Type B pancreatic cell (in vitro differentiated cells): ENCODE measurements at regions not wholly inside any gene's neighbourhood (a gene's known extent, or its start where the extent isn't known, plus 50 kb on each side); places are given as distances from the start of the nearest gene placed in this dataset.

Experiments
- DNase-seq: peaks from one replicate; pipeline ENCODE4 v3.0.0; 2021; ENCODE audit warnings: mixed read lengths; ENCODE audit not compliant: unreplicated experiment; ENCODE audit errors: extremely low spot score
- H3K27ac Mint-ChIP-seq: 2 replicates; pipeline ENCODE4 v1.8.0; 2021; ENCODE audit warnings: mild to moderate bottlenecking, mixed read lengths
- H3K27me3 Mint-ChIP-seq: 2 replicates; pipeline ENCODE4 v1.8.0; 2021; ENCODE audit warnings: mixed read lengths
- H3K36me3 Mint-ChIP-seq: 2 replicates; pipeline ENCODE4 v1.8.0; 2021; ENCODE audit warnings: mixed read lengths
- H3K4me1 Mint-ChIP-seq: one replicate; pipeline ENCODE4 v1.8.0; 2021; ENCODE audit warnings: mixed read lengths; ENCODE audit not compliant: unreplicated experiment
- H3K4me3 Mint-ChIP-seq: 2 replicates; pipeline ENCODE4 v1.8.0; 2021; ENCODE audit warnings: mild to moderate bottlenecking, mixed read lengths
- H3K9me3 Mint-ChIP-seq: 2 replicates; pipeline ENCODE4 v1.8.0; 2021; ENCODE audit warnings: mixed read lengths
- CTCF ChIP-seq: fragments of 200-600 bp; sonication (generic); conservative IDR thresholded peaks from 2 replicates; pipeline ENCODE4 v1.5.0; 2021; ENCODE audit warnings: antibody characterized with exemption, mild to moderate bottlenecking

- Mint-ChIP-seq H3K9me3 (peaks cover 6% of the 10 kb centered on the region), H3K27me3 (peaks cover 10% of the 10 kb centered on the region), H3K27ac (no peak overlapping the region), H3K36me3 (no peaks in the 10 kb centered on the region), H3K4me3 (no peak overlapping the region), H3K4me1 (no peaks in the 10 kb centered on the region)
- DNase-seq = no peak
- no peak for TF ChIP-seq CTCF
Observed at GRCh38 chr10:130400890-130401289, 264.7 kb downstream of the GLRX3 start.

DNA sequence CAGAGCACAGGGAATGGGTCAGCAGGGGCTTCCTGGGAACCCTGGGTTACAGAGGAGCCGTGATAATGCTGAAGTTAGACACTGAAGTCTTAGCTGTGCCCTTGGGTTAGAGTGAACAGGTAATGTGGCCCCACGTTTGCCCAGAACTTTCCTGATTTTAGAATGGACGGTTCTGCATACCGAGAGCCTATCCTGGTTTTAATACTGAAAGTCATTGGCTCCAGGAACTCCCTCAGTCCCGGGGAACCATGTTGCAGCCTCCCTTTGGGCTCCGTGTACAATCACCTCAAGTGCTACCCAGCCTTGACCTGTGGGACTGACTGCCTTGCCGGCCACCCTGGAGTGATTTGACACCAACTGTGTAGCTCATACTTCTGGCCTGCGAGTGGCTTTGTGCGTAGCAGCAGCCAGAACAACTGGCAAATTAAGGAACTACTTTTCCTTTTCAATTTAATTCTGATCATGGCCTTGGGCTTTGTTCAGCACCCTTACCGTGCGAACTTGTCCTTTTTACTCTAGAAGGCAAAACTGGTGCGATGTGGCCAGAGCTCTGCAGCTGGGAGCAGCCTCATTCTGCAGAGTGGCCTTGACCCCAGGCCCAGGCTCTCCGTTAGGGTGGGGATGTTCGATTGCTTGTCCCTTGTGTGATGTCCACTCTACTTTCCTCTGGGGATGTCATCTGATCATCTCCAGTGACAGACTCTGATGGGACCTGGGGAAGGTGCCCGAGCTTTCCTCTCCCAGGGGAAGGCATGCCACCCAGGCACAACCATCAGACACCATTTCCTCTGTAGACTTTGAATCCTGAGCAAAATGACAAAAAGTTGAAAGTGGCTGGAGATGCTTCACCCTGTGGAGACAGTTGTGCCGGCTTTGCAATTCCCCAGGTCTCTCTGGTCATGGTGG, 265.9 kb downstream of the GLRX3 start:
- H3K27ac Mint-ChIP-seq = no peak overlapping the region
- DNase-seq = no peak
- no peaks in the 10 kb centered on the region for H3K36me3 Mint-ChIP-seq

GRCh38 chr10:130403153-130404075, 267.2 kb downstream of the GLRX3 start:
- peaks cover 10% of the 10 kb centered on the region for H3K27me3 Mint-ChIP-seq
- no peak for TF ChIP-seq CTCF
- no peaks in the 10 kb centered on the region for H3K9me3 Mint-ChIP-seq
- H3K27ac Mint-ChIP-seq = no peak overlapping the region
- DNase-seq = no peak
- H3K4me1 Mint-ChIP-seq = no peaks in the 10 kb centered on the region
- no peaks in the 10 kb centered on the region for H3K36me3 Mint-ChIP-seq
- no peak overlapping the region for H3K4me3 Mint-ChIP-seq

More for the DNA sequence above, 265.9 kb downstream of the GLRX3 start:
- Mint-ChIP-seq H3K4me1 (no peaks in the 10 kb centered on the region), H3K9me3 (peaks cover 5% of the 10 kb centered on the region), H3K27me3 (peaks cover 10% of the 10 kb centered on the region), H3K4me3 (no peak overlapping the region)
- TF ChIP-seq CTCF = no peak

DNA sequence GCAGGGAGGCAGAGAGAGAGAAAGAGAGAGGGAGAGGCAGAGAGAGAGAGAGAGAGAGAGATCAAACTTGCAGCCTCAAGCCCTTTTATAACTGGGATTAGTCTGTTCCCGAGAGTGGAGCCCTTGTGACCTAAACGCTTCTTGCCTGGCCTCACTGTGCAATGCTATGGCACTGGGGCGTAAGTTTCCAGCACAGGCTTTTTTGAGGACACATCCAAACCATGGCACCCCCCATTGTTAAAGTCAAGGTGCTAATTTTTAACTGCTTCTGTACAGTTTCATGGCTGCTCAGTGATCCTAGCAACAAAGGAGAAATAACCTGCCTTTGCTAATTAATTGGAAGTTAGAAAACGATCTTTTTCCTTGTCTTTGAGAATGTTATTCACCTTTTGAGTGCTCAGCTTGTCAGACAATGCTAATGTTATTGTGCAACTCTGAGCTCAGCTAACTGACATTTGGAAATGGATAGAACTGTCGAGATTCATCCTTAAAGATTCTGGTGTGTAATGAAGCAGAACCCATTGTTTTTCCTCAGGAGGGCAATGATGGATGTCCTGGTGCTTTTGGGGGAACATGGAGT, 268.4 kb downstream of the GLRX3 start:
- no peak overlapping the region for H3K4me3 Mint-ChIP-seq
- H3K4me1 Mint-ChIP-seq = no peaks in the 10 kb centered on the region
- TF ChIP-seq CTCF = no peak
- H3K9me3 Mint-ChIP-seq = no peaks in the 10 kb centered on the region
- no peak overlapping the region for H3K27ac Mint-ChIP-seq
- H3K36me3 Mint-ChIP-seq = no peaks in the 10 kb centered on the region
- H3K27me3 Mint-ChIP-seq = peaks cover 14% of the 10 kb centered on the region
- DNase-seq = no peak

- DNase-seq = peak; percentile 34
- no peak overlapping the region for H3K4me3 Mint-ChIP-seq
- TF ChIP-seq CTCF = no peak
- no peaks in the 10 kb centered on the region for H3K9me3 Mint-ChIP-seq
- peaks cover 3% of the 10 kb centered on the region for H3K4me1 Mint-ChIP-seq
- no peaks in the 10 kb centered on the region for H3K36me3 Mint-ChIP-seq
- no peak overlapping the region for H3K27ac Mint-ChIP-seq
- H3K27me3 Mint-ChIP-seq = peaks cover 24% of the 10 kb centered on the region
Observed at GRCh38 chr10:130407052-130407451, 270.9 kb downstream of the GLRX3 start.
